LoVo (cell line): ENCODE measurements at regions not wholly inside any gene's neighbourhood (a gene's known extent, or its start where the extent isn't known, plus 50 kb on each side); places are given as distances from the start of the nearest gene placed in this dataset.
"Not testable (repeated sequence)": the region's sequence is repeated elsewhere in the genome, so short reads cannot be mapped to it uniquely, and the experiment has no call there.

Experiments
- DNase-seq: peaks from one replicate; pipeline ENCODE4 v3.0.0-alpha.2; 2016; ENCODE audit warnings: low spot score

DNA sequence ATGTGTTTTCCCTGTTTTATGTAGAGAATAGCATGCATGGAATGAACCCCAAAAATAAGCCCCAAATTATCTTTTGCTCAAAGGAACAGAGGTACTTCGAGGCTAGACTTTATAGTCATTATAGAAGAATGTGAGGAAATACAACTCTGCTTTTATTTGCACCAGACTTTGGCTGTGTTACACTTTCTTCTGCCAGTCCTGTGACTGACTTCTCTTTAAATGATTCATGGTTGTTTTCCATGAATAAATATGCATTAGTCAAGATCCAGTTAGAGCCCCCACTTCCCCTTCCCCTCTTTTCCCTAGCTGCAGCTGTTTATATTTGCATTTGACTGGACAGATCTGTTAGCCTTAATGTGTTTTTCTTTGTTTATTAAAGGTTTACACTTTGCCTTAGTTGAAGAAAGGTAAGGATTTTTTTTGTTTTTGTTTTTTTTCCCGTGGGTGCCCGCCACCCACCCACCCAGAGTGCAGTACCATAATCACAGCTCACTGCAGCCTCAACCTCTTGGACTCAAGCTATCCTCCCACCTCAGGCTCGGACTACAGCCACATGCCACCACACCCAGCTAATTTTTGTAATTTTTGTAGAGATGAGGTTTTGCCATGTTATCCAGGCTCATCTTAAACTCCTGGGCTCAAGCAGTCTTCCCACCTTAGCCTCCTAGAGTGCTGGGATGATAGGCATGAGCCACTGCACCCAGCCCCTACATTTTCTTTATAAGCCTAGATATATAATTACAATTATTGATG is 152.6 kb downstream of the CYB561 start:
- no peak for DNase-seq

DNA sequence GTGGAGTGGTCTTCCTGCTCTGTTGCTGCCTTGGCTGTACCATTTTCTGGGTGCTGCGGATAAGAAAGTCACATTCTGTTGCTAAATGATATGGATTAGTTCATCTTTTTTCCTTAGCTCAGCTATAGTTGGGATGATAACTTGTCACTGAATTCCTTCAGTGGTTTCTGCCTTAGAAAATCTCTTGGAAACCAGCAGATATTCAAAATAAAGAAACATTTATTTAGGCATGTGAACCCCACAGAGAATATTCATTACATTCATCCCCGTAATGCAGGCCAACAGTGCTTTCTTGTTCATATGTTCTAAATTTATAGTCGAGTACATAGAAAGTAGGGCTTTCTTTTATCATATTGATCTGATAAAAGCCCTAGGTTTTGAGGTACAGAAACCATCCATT is 151.3 kb downstream of the CYB561 start:
- DNase-seq, result no peak

DNA sequence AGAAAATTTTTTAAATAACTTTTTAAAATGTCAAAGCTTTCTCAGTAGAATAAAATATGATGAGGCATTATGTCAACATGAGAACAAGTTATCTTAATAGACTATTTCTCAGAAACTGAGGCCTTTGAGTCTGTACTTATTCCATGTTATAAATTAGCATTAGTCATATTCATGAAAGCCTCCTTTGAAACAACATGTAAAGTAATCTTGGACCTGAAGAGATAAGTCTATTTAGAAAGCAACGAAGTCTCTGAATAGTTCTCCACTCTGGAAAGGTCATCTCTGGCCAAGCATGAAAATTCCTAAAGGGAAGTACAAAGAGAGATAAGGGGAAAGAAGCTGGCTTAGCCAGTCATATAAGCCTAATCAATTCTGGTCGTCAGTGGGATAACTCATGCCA is 150.8 kb downstream of the CYB561 start:
- DNase-seq, result peak; percentile 27

DNA sequence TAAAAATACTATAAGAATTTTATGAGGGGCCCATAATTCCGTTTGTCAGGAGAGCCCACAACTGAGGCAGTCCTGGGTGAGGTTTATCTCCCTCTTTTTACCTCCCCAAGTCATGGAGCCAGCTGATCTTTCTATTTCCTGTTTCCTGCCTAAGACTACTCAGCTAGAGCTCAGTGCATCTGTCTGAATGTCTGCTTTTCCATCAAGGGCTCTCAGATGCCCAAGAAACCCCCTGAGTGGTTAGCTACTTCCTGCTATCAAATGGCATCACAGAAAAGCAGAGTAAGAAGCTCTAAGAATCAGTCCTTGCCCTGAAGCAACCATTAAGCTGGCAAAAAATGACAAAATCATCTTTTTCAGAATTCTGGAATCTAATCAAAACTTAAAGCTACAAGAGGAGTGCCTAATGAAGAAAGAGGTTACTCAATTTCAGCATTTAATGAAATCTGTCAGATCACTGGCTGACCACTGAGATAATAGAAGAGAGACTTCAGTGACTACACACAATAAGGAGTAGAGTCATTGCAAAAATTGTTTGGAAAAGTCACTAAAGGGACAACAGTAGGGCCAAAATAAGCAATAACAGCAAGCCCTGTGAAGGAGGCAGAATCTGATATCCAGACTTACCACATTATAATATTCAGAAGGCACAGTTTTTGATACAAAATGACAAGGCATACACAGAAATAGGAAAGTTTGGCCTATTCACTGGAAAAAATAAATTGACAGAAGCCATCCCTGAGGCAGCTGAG is 150.1 kb downstream of the CYB561 start:
- no peak for DNase-seq

DNA sequence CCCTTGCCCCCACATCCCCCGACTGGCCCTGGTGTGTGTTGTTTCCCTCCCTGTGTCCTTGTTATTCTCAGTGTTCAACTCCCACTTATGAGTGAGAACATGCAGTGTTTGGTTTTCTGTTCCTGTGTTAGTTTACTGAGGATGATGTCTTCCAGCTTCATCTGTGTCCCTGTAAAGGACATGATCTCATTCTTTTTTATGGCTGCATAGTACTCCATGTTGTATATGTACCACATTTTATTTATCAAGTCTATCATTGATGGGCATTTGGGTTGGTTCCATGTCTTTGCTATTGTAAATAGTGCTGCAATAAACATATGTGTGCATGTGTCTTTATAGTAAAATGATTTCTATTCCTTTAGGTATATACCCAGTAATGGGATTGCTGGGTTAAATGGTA is 147.2 kb downstream of the CYB561 start:
- DNase-seq, result not testable (repeated sequence)

DNA sequence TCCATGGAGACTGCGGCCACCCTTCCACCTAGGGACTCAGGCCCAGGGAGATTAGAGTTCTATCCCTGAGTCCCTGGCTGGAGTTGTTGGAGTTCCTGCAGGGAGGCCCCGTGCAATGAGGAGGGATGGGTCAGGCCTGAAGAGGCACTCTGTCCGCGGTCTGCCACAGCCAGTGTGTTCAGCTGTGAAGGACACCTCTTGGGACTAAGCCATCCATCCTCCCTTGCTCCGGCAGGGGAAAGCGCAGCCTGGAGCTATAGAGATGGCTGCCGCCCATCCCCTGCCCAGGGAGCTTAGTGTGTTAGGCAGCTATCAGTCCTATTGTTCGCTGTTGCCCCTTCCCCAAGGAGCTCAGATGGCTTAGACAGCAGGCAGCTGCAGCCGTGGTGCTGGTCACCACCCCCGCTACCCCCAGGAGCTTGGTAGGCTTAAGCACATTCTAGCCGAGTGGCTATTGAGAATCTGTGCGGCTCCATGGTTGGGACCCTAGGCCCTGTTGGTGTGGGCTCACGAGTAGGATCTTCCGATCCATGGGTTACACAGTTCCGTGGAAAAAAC is 141.3 kb downstream of the CYB561 start:
- no peak for DNase-seq

DNA sequence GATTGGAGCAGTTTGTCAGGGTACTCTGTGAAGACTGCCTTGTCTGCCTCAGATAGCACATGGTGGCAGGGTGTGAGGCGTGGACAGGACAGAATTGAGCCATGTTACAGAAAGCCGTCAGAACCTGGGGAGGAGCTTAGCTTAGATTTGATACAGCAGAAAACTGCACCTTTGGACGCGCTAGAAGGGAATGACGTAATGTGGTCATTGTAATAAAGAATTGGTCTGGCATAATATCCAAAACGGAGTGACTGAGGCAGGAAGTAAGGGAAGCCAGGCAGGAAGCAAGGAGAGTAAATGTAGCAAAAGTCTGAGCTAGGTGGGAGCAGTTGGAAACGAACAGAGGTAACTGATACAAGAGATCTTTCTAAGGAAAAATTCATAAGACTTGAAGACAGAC is 140.2 kb downstream of the CYB561 start:
- DNase-seq, result no peak

DNA sequence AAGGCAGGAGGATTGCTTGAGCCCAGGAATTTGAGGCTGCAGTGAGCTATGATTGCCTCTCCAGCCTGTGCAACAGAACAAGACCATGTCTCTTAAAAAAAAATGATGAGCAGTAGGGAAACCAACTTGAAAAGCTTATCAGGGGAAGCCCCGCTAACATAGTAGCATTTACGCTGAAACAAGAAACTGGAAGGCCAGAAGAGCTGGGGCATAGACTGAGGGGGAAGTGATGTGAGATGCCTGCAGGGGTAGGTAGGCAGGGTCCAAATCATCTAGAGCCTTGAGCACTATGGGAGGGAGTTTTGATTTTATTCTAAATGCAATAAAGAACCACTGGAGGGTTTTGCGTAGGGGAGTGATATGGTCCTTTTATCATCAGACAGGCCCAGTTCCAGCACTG is 139.3 kb downstream of the CYB561 start:
- DNase-seq, result no peak

DNA sequence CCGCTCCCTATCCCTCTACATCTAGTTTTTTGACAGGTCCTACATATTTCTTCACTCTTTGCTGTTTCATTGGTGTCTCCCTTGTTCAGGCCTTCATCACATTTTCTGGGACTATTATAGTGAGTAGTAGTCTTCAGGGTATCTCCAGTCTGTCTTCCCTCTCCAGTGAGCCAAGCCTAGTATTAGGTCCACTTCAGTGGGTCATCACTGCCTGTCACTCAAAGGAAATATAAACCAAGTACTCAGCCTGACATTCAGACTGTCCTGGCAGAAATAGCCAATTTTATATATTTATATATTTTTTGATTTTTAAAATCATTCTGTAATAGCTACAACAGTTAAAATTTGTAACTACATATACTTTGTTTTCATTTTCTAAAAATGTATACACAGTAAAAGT is 137.8 kb downstream of the CYB561 start:
- DNase-seq, result no peak

DNA sequence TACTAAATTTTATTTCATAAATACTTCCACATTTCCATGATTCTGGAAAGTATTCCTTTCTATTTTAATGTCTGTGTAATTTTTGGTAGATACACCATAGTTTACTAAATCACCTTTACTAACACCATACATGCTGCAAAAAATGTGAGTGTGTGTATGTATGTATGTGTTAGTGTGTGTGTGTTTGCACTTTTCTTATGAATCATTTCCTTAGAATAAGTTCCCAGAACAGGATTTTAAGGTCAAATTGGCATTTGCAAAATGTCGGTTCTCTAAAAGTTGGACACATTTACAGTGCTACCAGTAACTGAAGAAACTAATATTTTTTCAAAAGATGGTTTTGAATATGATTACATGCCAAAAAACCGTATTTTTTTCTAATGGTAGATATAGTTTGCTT is 137.1 kb downstream of the CYB561 start:
- DNase-seq, result no peak

DNA sequence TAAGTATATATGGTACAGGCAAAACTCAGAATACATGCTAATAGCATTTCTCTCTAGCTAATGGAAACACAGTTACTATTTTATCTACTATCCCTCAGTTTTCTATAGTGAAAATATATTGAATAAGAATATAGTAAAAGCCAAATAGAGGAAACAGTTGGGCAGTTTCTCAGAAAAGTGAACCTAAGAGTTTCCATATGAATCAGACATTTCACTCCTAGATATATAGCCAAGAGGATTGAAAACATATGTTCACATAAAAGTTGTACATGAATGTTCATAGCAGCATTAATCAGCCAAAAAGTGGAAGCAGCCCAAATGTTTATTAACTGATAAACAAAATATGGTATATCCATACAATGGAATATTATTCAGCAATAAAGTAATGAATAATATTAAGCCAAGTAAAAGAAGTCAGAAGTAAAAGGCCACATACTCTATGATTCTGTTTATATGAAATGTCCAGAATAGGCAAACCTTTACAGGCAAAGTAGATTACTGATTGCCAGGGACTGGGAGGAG is 134.6 kb downstream of the CYB561 start:
- no peak for DNase-seq

DNA sequence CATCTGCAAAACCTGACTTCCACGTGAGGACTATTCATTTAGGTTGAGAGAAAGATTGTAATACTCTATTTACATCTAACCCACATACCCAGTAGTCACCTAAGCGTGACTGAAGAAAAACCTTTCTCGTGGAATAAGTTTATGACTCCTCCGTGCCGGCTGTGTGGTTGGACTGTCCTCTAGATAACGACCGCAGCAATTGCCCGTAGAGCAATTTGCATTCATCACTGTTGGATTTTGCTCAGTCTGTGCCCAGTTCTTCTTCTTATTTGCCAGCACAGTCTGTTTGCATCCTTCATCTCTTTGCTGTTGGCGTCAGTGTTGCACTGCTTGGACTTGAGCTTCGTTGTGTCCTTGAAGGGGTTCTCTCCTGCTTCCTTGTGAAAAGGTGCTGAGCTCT is 131.3 kb downstream of the CYB561 start:
- DNase-seq, result no peak

DNA sequence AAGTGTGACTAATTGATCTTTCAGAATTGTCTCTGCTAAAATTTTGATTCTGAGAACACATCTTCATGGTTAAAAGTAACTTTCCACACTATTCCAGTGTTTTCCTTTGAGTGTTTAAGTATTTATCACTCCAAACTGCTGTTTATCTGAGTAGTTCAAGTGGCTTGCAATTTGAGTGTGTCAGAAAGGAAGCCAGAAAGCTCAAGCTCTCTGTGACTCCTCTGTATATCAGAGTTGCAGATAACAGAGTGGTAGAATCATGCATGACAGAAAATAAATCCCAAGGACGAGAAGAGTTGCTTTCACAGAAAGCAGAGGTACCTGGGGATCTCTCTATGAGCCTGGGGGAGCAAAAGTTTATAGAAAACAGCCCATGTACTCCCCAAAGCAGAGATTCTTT is 130.0 kb downstream of the CYB561 start:
- DNase-seq, result no peak

DNA sequence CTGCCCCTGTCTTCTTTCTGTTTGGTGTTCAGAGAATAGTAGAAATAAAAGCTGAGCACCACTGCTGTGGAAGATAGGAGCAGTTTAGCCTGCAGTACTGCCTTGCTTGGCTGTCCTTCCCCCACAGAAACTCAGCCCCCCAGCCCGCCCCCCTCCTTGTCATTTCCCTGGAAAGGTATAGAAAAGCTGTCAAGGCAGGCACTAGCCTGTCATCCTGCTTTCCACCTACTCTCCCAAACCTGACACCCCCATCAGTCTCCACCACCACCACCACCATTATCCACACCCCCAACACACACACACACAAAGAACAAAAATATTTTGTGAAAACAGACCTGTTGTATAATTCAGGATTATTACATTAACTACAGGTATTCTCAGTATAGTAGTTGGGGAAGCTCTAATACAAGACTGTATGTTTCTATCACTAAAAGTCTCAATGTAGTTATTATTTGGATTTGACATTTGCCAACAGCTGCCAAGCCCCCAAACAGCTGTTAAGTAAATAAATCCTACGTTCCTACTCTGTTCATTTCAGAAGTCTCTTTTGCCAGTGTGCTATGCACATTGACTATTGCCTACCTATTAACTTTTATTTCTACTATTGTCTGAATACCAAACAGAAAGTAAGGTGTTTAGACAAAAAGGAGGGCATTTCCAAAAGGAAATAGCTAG is 128.8 kb downstream of the CYB561 start:
- no peak for DNase-seq

DNA sequence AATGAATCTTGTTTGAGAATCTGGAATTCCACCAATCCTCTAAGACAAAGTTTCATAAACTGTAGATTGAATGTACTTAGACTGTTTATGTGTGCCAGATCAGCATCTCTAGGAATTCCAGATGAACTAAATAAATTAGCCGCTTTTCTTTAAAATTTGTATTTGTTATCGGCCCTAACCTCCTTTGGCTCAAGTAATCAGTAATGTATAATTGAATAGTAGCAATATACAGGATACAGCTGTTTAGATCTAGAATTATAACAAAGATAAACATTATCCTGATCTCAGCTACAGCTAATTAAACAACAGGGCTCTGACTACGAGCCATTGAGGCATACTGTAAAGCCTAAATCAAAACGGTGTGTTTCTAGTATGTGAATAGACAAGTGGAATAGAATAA is 120.3 kb downstream of the CYB561 start:
- no peak for DNase-seq

DNA sequence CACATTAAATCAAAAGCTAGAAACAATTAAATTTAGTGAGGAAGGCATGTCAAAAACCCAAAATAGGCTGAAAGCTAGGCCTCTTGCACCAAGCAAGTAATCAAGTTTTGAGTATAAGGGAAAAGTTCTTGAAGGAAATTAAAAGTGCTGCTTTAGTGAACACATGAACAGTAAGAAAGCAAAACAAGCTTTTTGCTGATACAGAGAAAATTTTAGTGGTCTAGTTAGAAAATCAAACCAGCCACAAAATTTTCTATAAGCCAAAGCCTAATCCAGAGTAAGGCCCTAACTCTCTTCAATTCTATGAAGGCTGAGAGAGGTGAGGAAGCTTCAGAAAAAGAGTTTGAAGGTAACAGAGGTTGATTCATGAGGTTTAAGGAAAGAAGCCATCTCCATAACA is 116.2 kb downstream of the CYB561 start:
- DNase-seq, result no peak

DNA sequence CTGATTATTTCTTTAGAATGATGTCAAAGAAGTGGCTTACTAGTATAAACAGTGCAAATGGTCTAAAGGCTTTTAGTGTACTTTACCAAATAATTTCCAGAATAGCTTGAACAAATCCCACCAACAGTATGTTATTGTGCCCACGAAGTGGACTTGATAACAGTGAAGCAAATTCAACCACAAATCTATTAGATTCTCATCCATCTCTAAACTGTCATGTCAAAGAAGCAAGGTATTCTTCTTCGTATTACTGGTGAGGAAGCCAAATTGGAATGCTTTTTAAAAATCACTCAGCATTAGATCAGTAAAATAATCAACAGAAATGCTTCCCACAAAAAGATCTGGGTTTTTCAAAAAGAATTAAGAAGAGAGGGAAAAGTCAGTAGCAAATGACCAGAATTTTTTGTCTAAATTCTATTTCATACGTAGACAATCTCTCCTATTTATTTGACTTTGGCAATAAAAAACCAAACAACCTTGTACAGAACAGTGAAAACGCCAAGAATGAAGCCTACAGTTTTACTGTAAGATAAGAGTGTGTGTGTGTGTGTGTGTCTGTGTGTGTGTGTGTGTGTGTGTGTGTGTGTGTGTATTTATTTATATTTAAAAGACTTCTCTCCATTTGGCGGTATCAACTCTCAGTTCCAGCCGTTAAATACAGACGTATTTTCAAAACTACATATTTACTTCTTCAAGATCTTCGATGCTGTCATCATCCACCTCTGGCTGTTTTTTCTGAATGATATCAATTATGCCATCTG is 114.6 kb downstream of the CYB561 start:
- no peak for DNase-seq

DNA sequence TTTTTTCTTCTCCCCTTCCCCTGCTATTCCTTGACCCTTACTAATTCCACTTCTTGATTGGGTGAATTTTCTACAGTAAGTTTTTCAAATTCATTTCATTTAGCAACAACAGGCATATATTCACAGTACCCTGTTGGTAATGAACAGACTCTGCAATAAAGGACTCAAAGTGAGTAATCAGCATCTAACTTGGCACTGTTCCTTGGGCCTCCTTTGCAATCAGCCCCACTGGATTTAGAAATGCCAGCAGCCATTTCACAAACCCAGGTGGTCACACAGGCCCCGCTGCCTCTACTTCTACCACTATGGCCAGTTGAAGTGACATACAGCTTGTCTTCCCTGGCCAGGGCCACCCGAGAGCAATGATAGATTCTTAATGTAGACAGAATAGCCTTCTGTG is 113.8 kb downstream of the CYB561 start:
- DNase-seq, result no peak

DNA sequence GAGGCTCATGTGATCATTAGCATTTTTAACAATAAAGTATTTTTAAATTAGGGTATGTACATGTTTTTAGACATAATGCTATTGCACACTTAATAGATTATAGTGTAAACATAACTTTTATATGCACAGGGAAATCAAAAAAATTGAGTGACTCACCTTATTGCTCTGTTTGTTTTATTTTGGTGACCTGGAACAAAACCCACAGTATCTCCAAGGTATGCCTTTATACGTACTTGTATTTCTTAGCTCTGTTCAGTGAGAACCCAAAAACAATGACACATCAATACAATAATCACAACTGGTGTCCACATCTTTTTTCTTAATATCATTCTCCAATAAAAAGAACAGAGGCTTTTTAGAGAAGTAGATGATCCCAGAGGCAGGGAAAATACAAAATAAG is 112.2 kb downstream of the CYB561 start:
- DNase-seq, result no peak

DNA sequence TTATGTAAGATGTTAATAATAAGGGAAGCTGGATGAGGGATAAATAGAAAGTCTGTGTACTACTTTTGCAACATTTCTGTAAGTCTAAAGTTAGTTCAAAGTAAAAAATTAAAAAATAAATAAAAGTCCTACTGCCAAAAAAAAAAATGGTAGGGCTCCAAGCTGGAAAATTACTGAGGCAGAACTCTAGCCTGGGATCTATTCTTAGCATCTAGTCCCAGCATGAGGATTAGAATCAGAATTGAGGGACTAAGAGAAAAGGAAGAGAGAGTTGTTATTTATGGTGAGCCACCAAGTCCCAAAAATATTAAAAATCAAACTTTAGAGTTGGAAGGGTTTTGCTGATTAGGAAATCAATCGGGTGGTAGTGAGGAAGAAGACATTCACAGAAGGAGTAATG is 110.3 kb downstream of the CYB561 start:
- no peak for DNase-seq

DNA sequence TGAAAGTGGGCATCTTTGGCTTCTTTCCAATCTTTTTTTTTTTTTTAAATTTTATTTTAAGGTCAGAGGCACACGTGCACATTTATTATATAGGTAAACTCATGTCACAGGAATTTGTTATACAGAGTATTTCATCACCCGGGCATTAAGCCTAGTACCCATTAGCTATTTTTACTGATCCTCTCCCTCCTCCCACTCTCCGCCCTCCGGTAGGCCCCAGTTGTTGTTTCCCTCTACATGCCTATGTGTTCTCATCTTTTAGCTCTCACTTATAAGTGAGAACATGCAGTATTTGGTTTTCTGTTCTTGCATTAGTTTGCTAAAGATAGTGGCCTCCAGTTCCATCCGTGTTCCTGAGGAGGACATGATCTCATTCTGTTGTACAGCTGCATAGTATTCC is 108.5 kb downstream of the CYB561 start:
- no peak for DNase-seq

DNA sequence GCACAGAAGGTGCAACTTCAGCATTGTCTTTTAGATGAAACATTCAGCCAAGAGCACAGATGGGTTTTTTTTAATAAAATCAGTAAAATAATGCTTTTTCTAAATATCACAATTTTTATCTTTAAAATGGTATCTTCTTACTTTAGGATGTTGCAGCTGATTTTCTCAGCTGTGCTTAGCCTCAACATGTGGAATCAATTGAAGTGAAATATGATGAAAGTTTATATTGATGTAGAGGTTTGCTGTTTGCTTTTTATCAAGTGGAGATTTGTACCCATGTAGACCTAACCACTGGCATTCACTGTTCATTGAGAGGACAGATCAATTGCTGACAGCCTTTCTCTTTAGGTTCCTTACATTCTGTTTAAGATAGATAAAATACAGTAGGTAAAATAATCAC is 107.8 kb downstream of the CYB561 start:
- no peak for DNase-seq
